ENCODE measurements at regions not wholly inside any gene's neighbourhood (a gene's known extent, or its start where the extent isn't known, plus 50 kb on each side); places are given as distances from the start of the nearest gene placed in this dataset.
"Not testable (repeated sequence)": the region's sequence is repeated elsewhere in the genome, so short reads cannot be mapped to it uniquely, and the experiment has no call there.

- no peak for DNase-seq
- ATAC-seq = no peak
- intact Hi-C loops (cut with micrococcal nuclease) = no loop called here
Measured at GRCh38 chr10:56123247-56123646, 237.8 kb downstream of the ZWINT start.

DNA sequence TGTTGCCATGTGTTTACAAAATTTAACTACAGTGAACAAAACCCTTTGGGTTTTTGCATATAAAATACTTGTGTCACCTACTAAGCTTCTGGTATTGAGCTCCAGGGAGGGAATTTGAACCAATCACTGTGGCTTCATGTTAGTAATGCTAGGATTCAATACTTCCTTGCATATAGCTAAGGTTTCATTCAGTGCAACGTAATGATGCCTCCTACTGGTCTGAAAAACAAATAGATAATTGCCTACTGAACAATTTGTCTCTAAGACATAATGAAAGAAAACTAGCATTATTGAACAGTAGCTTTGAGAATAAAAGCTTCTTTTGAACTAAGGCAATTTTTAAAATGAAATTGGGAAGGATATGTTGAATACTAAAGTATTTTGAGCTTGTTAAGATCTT is 244.4 kb downstream of the ZWINT start:
- no peak for ATAC-seq

DNA sequence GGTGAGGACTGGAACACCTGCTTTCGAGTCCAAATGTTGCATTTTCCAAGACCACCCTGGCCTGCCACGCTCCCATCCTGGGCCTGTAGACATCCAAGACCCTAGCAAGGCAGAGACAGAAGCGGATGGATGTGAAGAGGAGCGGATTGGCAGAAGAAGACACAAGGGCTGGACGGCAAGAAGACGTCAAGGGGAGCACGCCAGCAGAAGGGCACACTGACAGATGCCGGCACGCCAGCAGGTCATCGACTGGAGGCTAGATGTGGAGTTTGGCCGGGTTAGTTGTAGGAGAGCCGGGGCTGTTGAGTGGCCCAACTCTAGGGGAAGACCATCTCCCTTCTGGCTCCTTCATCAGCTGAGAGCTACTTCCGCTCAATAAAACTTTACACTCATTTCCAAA is 251.6 kb downstream of the ZWINT start:
- intact Hi-C loops (cut with micrococcal nuclease) = no loop called here
- DNase-seq (no peak), ATAC-seq (no peak)

More for the DNA sequence above, 244.4 kb downstream of the ZWINT start:
- intact Hi-C loops (cut with micrococcal nuclease) = no loop called here
- DNase-seq = no peak

DNA sequence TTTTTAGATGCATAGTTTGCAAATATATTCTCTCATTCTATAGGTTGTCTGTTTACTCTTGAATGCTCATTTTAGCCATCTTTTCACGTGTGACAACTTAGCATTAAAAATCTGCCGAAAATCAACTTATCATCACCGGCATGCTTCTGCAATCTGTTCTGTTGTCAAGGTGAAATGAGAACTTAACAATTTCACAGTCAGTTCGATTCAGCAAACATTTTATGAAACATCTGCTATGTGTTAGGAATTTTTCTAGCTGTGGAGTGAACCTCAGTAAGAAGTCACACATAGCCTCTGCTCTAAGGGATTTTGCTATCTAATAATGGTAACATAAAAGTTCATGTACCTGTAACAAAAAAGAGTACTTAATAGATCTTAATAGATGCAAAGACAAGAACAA is 256.1 kb downstream of the ZWINT start:
- DNase-seq (no peak), ATAC-seq (no peak)
- intact Hi-C loops (cut with micrococcal nuclease) = no loop called here

- intact Hi-C loops (cut with micrococcal nuclease) = no loop called here
Measured at GRCh38 chr10:56104487-56104886, 256.6 kb downstream of the ZWINT start.

GRCh38 chr10:56096226-56096517 is 264.9 kb downstream of the ZWINT start:
- ATAC-seq (no peak), DNase-seq (no peak)
- intact Hi-C loops (cut with micrococcal nuclease) = no loop called here

More at GRCh38 chr10:56104487-56104886, 256.6 kb downstream of the ZWINT start:
- ATAC-seq (no peak), DNase-seq (no peak)

- DNase-seq (no peak), ATAC-seq (no peak)
- intact Hi-C loops (cut with micrococcal nuclease) = no loop called here
Measured at GRCh38 chr10:56095506-56096225, 265.4 kb downstream of the ZWINT start.

DNA sequence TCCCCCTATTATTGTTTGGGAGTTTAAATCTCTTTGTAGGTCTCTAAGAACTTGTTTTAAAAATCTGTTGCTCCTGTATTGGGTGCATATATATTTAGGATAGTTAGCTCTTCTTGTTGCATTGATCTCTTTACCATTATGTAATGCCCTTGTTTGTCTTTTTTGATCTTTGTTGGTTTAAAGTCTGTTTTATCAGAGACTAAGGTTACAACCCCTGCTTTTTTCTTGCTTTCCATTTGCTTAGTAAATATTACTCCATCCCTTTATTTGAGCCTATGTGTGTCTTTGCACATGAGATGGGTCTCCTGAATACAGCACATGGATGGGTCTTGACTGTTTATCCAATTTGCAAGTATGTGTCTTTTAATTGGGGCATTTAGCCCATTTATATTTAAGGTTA is 267.4 kb downstream of the ZWINT start:
- DNase-seq; ATAC-seq; intact Hi-C loops (cut with micrococcal nuclease): not testable (repeated sequence)

- intact Hi-C loops (cut with micrococcal nuclease) = no loop called here
- ATAC-seq = no peak
- DNase-seq = no peak
Measured at GRCh38 chr10:56091872-56092271, 269.2 kb downstream of the ZWINT start.

GRCh38 chr10:56090914-56091540 is 270.0 kb downstream of the ZWINT start:
- intact Hi-C loops (cut with micrococcal nuclease) = no loop called here
- ATAC-seq = no peak
- DNase-seq = no peak

DNA sequence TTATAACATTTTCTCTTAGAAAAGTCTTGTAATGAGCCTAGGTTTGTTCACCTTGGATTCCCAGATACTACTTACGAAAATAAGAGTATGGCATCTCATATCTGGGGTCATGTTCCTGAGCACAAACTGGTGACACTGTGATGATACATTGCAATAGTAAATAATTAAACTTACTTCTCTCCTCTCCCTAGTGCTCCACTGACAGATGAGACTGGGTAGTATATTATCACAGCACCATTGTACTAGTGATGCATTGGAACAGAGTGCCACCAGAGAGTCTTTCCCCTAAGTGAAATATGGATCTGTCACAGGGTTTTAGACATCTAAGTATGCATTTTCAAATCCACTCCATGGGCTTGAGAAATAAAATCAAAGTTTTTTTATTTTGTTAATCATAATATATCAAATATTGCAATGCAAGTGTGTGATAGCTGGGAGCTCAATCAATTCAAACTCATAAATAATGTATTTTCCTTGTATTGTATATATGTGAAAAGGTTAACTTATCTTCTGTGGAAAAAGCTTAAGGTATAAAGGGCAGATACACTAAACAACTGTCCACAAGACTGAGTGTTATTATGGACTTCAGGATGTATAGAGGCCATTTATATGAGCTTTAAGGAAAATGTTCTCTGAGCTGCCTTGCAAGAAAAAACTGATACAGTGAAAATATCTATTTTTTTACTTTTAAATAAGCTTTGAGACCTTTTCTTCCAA is 275.5 kb downstream of the ZWINT start:
- intact Hi-C loops (cut with micrococcal nuclease) = no loop called here
- ATAC-seq (no peak), DNase-seq (no peak)

DNA sequence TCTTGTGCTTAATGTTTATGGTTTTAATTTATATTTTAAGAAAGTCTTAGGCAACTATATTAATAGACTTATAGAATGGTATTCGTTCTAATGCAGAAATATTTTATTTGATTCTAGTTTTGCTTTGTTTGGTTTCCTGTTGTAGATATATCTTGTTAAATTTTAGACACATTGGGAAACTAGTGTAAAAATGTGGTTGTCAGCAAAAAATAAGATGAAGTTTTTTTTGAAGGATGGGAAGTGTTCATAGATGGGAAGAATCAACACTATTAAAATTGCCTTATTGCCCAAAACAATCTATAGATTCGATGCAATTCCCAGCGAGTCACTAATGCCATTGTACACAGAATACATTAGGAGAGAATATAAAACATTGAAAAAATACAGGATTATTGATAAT is 278.9 kb downstream of the ZWINT start:
- no peak for DNase-seq
- intact Hi-C loops (cut with micrococcal nuclease) = no loop called here
- ATAC-seq = no peak

DNA sequence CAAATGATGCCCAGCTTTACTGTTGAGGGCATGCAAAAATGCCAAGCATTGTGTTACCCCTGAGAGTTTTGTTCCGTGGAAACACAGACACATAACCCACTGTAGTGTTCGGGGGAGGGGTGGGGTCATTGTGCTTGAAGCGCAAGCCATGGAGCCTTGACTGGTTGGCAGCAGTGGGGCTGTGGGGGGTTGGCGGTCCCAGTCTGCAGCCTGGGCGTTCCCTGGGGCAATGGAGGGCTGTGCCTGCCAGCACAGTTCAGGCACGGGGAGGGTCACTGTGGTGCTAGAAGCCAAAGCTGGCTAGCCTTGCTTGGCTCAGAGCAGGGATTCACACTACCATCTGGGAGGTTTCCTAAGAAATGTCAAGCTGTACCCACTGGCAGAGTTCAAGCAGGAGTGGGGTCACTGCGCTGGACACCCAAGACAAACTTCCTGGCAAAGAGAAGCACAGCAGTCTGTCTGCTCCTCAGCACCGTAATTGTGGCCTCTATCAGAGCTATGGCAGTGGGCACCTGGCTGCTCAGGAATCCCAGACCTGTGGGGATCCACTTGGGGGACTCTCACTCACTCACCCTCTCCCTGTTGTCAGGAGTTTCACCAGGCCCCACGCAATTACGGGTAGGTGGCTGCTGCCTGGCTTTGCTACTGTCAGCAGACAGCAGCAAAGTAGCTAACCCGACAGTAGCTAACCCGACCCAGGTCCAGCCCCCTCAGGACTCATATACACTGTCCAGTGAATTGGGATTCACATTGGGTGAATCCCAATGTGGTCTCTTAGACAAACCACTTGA is 292.4 kb downstream of the ZWINT start:
- intact Hi-C loops (cut with micrococcal nuclease) = no loop called here
- DNase-seq (no peak), ATAC-seq (no peak)

DNA sequence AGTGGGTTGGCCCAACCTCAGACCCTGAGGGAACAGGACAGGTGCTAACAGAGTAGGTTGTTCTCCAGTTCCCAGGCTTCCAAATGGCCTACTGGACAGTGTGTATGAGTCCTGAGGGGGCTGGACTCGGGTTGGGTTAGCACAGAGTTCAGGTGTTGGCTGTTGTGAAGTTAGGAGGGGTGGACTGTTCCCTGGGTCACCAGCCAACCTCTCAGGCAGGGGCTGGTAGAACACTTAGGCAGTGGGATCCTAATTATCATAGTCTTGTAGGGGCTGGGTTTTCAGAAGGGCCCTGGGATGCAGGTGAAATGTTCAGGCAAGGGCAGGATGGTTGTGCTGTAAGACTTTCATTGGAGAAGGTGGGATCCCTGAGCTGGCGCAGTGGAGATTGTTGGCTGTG is 293.0 kb downstream of the ZWINT start:
- intact Hi-C loops (cut with micrococcal nuclease) = no loop called here
- no peak for ATAC-seq
- DNase-seq = no peak

DNA sequence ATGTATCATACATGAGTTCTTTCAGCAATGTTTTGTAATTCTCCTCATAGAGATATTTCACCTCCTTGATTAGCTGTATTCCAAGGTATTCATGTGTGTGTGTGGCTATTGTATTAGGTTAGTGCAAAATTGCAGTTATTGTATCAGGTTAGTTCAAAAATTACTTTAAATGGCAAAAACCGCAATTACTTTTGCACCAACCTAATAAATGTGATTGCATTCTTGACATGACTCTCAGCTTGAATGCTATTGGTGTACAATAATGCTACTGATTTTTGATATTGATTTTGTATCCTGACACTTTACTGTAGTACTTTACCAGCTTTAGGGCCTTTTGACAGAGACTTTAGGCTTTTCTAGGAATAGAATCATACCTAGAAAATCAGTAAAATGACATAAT is 297.4 kb downstream of the ZWINT start:
- no peak for DNase-seq
- no peak for ATAC-seq
- intact Hi-C loops (cut with micrococcal nuclease) = no loop called here

DNA sequence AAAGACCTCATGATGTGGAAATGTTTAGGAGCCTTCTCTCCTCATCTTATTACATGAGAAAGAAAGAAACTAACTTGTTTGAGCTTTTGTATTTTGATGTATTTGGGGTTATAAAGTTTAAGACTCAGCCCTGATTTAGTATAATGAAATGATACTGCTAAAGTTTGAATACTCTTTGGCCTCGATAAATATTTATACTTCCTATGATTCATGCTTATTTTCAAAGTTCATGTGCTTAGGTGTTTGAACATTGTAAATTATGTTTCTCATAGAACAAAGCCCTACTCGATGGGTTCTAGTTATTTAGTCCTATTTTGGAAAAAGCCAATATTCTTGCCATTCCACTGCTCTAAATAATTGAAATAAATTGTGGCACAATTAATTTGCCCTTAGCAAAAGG is 303.2 kb downstream of the ZWINT start:
- intact Hi-C loops (cut with micrococcal nuclease) = no loop called here
- ATAC-seq = no peak
- DNase-seq = no peak

GRCh38 chr10:56035489-56035888 is 325.6 kb downstream of the ZWINT start:
- intact Hi-C loops (cut with micrococcal nuclease) = no loop called here
- ATAC-seq (no peak), DNase-seq (no peak)

- intact Hi-C loops (cut with micrococcal nuclease) = no loop called here
- no peak for ATAC-seq
- no peak for DNase-seq
Measured at GRCh38 chr10:56028298-56029132, 332.5 kb downstream of the ZWINT start.

- intact Hi-C loops (cut with micrococcal nuclease) = no loop called here
- ATAC-seq = no peak
- no peak for DNase-seq
Measured at GRCh38 chr10:56012101-56012500, 349.0 kb downstream of the ZWINT start.
